ENCODE measurements at regions not wholly inside any gene's neighbourhood (a gene's known extent, or its start where the extent isn't known, plus 50 kb on each side); places are given as distances from the start of the nearest gene placed in this dataset.

DNA sequence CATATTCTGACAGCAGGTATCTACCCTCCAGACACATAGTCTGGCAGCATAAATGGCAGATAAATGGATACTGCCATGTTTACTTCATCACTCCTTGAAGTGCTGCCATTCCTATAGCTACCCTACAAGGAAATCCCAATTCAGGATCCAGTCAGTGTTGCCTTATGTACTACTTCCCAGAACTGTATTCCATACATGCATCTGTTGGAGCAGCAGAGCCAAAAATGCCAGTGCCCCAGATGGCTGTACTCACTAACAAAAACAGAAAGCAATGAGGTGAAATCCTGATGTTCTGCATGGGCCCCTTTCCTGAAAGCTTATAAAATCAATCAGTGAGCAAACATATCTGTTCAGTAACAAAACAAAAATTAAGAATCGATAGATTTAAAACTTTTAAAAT is 490.0 kb upstream of the COX7C start:
- Histone ChIP-seq H3K4me3 (no peak overlapping the region), H3K9me3 (replicated peaks; ENCODE audit: control insufficient read depth, insufficient read depth, low read depth, low read length) (no peaks in the 10 kb centered on the region), H3K27ac (ENCODE audit: extremely low read depth, low read depth, low read length) (no peak overlapping the region), H4K20me1 (replicated peaks; ENCODE audit: control insufficient read depth, insufficient read depth, low read length) (no peaks in the 10 kb centered on the region), H3K79me2 (ENCODE audit: control insufficient read depth, insufficient read depth, low read length) (no peaks in the 10 kb centered on the region), H3K9me1 (ENCODE audit: control insufficient read depth, insufficient read depth, low read length) (no peaks in the 10 kb centered on the region), H3K36me3 (ENCODE audit: control insufficient read depth, insufficient read depth, low read length) (no peaks in the 10 kb centered on the region), H3K27me3 (ENCODE audit: control insufficient read depth in 2 of 2, insufficient read depth in 2 of 2, low read length in 2 of 2) (no peaks in the 10 kb centered on the region), H3K4me1 (replicated peaks in 1 of 2; ENCODE audit: control insufficient read depth in 2 of 2, insufficient read depth in 2 of 2, low read length in 2 of 2) (no peaks in the 10 kb centered on the region), H3K9ac (ENCODE audit: insufficient read depth in 1 of 2, low read depth in 2 of 2, low read length in 2 of 2) (no peak overlapping the region), H2AFZ (ENCODE audit: low read depth, low read length) (no peak overlapping the region), H3K4me2 (ENCODE audit: insufficient read depth, low read length) (no peak overlapping the region)
- ATAC-seq (no peak), DNase-seq (ENCODE audit: extremely low read depth in 1 of 4, low spot score in 3 of 4) (no peak), FAIRE-seq (no peak)
- ChIA-PET POLR2A (no interaction called here), CTCF (ENCODE audit: low intra/inter-chr PET ratio) (no interaction called here)
- 0% methylated on average over 1 of the region's 1 CpG for WGBS (ENCODE audit: insufficient coverage, low coverage, missing lambda C conversion rate)
- no peak for TF ChIP-seq ZNF316 (IDR thresholded peaks at IDR 0.05)
- no peak for TF ChIP-seq SIX5 (IDR thresholded peaks at IDR 0.05; ENCODE audit: borderline replicate concordance in 1 of 2, insufficient read depth in 1 of 2, low read depth in 1 of 2, low read length in 2 of 2)
- no peak for TF ChIP-seq MAFK (IDR thresholded peaks at IDR 0.05; ENCODE audit: low read length)
- TF ChIP-seq TRIM28 (IDR thresholded peaks at IDR 0.05) = no peak
- TF ChIP-seq ELF1 (tag; IDR thresholded peaks at IDR 0.05) = no peak
- TF ChIP-seq ZNF133 (CRISPR knock-in tag; IDR thresholded peaks at IDR 0.05) = no peak
- TF ChIP-seq, protein P1, sequence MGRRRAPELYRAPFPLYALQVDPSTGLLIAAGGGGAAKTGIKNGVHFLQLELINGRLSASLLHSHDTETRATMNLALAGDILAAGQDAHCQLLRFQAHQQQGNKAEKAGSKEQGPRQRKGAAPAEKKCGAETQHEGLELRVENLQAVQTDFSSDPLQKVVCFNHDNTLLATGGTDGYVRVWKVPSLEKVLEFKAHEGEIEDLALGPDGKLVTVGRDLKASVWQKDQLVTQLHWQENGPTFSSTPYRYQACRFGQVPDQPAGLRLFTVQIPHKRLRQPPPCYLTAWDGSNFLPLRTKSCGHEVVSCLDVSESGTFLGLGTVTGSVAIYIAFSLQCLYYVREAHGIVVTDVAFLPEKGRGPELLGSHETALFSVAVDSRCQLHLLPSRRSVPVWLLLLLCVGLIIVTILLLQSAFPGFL (CRISPR knock-in tag; IDR thresholded peaks at IDR 0.05) = no peak
- no peak for TF ChIP-seq HOXB6 (CRISPR knock-in tag; IDR thresholded peaks at IDR 0.05; ENCODE audit: borderline replicate concordance)
- TF ChIP-seq, protein P2, sequence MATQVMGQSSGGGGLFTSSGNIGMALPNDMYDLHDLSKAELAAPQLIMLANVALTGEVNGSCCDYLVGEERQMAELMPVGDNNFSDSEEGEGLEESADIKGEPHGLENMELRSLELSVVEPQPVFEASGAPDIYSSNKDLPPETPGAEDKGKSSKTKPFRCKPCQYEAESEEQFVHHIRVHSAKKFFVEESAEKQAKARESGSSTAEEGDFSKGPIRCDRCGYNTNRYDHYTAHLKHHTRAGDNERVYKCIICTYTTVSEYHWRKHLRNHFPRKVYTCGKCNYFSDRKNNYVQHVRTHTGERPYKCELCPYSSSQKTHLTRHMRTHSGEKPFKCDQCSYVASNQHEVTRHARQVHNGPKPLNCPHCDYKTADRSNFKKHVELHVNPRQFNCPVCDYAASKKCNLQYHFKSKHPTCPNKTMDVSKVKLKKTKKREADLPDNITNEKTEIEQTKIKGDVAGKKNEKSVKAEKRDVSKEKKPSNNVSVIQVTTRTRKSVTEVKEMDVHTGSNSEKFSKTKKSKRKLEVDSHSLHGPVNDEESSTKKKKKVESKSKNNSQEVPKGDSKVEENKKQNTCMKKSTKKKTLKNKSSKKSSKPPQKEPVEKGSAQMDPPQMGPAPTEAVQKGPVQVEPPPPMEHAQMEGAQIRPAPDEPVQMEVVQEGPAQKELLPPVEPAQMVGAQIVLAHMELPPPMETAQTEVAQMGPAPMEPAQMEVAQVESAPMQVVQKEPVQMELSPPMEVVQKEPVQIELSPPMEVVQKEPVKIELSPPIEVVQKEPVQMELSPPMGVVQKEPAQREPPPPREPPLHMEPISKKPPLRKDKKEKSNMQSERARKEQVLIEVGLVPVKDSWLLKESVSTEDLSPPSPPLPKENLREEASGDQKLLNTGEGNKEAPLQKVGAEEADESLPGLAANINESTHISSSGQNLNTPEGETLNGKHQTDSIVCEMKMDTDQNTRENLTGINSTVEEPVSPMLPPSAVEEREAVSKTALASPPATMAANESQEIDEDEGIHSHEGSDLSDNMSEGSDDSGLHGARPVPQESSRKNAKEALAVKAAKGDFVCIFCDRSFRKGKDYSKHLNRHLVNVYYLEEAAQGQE (IDR thresholded peaks at IDR 0.05; ENCODE audit: borderline replicate concordance) = no peak
- TF ChIP-seq, protein P2 (CRISPR knock-in tag; IDR thresholded peaks at IDR 0.05; ENCODE audit: low read depth) = no peak
- TF ChIP-seq, protein P3, sequence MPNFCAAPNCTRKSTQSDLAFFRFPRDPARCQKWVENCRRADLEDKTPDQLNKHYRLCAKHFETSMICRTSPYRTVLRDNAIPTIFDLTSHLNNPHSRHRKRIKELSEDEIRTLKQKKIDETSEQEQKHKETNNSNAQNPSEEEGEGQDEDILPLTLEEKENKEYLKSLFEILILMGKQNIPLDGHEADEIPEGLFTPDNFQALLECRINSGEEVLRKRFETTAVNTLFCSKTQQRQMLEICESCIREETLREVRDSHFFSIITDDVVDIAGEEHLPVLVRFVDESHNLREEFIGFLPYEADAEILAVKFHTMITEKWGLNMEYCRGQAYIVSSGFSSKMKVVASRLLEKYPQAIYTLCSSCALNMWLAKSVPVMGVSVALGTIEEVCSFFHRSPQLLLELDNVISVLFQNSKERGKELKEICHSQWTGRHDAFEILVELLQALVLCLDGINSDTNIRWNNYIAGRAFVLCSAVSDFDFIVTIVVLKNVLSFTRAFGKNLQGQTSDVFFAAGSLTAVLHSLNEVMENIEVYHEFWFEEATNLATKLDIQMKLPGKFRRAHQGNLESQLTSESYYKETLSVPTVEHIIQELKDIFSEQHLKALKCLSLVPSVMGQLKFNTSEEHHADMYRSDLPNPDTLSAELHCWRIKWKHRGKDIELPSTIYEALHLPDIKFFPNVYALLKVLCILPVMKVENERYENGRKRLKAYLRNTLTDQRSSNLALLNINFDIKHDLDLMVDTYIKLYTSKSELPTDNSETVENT (CRISPR knock-in tag; IDR thresholded peaks at IDR 0.05) = no peak
- TF ChIP-seq ZNF436 (CRISPR knock-in tag; IDR thresholded peaks at IDR 0.05) = no peak
- no peak for TF ChIP-seq NFXL1 (CRISPR knock-in tag; IDR thresholded peaks at IDR 0.05)
- TF ChIP-seq RCOR1 (IDR thresholded peaks at IDR 0.05; ENCODE audit: borderline replicate concordance in 1 of 2, low read depth in 2 of 2, low read length in 2 of 2) = no peak
- TF ChIP-seq RNF2 (IDR thresholded peaks at IDR 0.05) = no peak
- in situ Hi-C loops (cut with MboI) = no loop called here
- intact Hi-C loops (cut with micrococcal nuclease) = no loop called here
- no TSS peak for BruUV-seq (replicated peaks)
